GM12878 (cell line): ENCODE measurements at regions not wholly inside any gene's neighbourhood (a gene's known extent, or its start where the extent isn't known, plus 50 kb on each side); places are given as distances from the start of the nearest gene placed in this dataset.

Source experiments
- ASH2L ChIP-seq: fragments of 300-600, 200-600 bp; sonication (generic); IDR thresholded peaks from 2 replicates; pipeline ENCODE4 v1.6.1; 2017; ENCODE audit warnings: low read depth, mild to moderate bottlenecking, borderline replicate concordance
- ATF2 ChIP-seq: IDR thresholded peaks from 2 replicates; pipeline ENCODE4 v1.6.1; 2012; ENCODE audit warnings: low read length, inconsistent platforms
- ATF7 ChIP-seq: fragments of 450-650 bp; IDR thresholded peaks from 2 replicates; pipeline ENCODE4 v1.6.1; 2016; ENCODE audit warnings: low read depth, mild to moderate bottlenecking
- CREB1 ChIP-seq: IDR thresholded peaks from 2 replicates; pipeline ENCODE4 v1.6.1; 2012; ENCODE audit warnings: low read depth, mild to moderate bottlenecking, inconsistent platforms
- CTCF ChIP-seq, 3 experiments: IDR thresholded peaks in 2 of 3; conservative IDR thresholded peaks in 1 of 3; 2 replicates each; pipeline ENCODE4 v1.5.1; 2011; ENCODE audit warnings: low read depth in 3 of 3, low read length in 3 of 3, mild to moderate bottlenecking in 3 of 3, control low read depth in 2 of 3, moderate library complexity in 2 of 3, inconsistent platforms in 1 of 3, mixed read lengths in 1 of 3; ENCODE audit not compliant: control insufficient read depth in 2 of 3, insufficient read depth in 1 of 3; ENCODE audit errors: extremely low read depth in 1 of 3
- E4F1 ChIP-seq: fragments of 450-650 bp; IDR thresholded peaks from 2 replicates; pipeline ENCODE4 v1.6.1; 2018; ENCODE audit warnings: borderline replicate concordance, mild to moderate bottlenecking; ENCODE audit not compliant: partially characterized antibody
- ELK1 ChIP-seq: IDR thresholded peaks from 2 replicates; pipeline ENCODE4 v1.6.1; 2012; ENCODE audit warnings: low read depth, low read length, improper control_type of control experiment
- EP300 ChIP-seq, 2 experiments: fragments of 150-350 bp in 1 of 2; IDR thresholded peaks; 2 replicates each; pipeline ENCODE4 v1.6.1; 2011 to 2012; ENCODE audit warnings: low read depth in 2 of 2, low read length in 2 of 2, borderline replicate concordance in 1 of 2, improper control_type of control experiment in 1 of 2, inconsistent platforms in 1 of 2; ENCODE audit not compliant: control insufficient read depth in 1 of 2
- FOXM1 ChIP-seq: IDR thresholded peaks from 2 replicates; pipeline ENCODE4 v1.6.1; 2012; ENCODE audit warnings: low read depth, mild to moderate bottlenecking, inconsistent platforms, low read length, moderate library complexity
- NFIC ChIP-seq: IDR thresholded peaks from 2 replicates; pipeline ENCODE4 v1.6.1; 2012; ENCODE audit warnings: low read depth, mild to moderate bottlenecking, inconsistent platforms, low read length, moderate library complexity
- POLR2A ChIP-seq: IDR thresholded peaks from 2 replicates; pipeline ENCODE4 v1.6.1; 2011; ENCODE audit warnings: low read depth, mild to moderate bottlenecking, low read length

DNA sequence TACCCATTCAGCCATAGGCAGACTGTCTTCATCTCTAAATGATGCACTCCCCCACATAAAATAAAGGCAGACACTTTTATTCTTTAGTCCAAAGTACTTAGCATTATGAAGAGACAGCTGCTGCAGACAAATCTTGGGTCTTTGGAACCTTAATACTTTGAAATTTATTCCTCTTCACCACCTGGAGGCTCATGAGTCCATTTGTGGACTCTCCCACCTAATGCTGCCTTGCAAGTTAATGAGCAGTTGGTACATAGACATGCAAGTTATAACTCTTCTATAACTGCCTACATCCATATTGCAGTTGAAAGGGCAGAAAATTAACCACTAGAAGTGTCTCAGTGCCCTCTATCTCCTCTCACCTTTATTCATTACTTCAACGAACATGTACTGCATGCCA lies 118.6 kb upstream of the CPEB2 start:
- TF ChIP-seq ELK1 (no peak), CTCF (IDR thresholded peaks at IDR 0.05 in 2 of 3, conservative IDR thresholded peaks at IDR 0.05 in 1 of 3; ENCODE audit: control insufficient read depth in 2 of 3, extremely low read depth in 1 of 3, insufficient read depth in 1 of 3, low read depth in 3 of 3, low read length in 3 of 3) (no peak), FOXM1 (no peak), EP300 (IDR thresholded peaks at IDR 0.05; ENCODE audit: borderline replicate concordance in 1 of 2, control insufficient read depth in 1 of 2, low read depth in 2 of 2, low read length in 2 of 2) (no peak), NFIC (no peak), ASH2L (no peak), E4F1 (no peak), ATF2 (no peak), POLR2A (no peak), ATF7 (no peak), CREB1 (no peak)
